Astrocyte (in vitro differentiated cells and primary cell): ENCODE measurements at regions not wholly inside any gene's neighbourhood (a gene's known extent, or its start where the extent isn't known, plus 50 kb on each side); places are given as distances from the start of the nearest gene placed in this dataset.

ENCODE experiments used
- DNase-seq: peaks from one replicate; pipeline ENCODE4 v3.0.0-alpha.2; 2010; ENCODE audit warnings: low read depth
- FAIRE-seq: peaks from 2 replicates; lab custom pipeline; 2011; peaks lifted over from hg19 to GRCh38; lab: Jason Lieb, UNC
- H2AFZ ChIP-seq: 2 replicates; pipeline ENCODE4 v1.6.0; 2012; ENCODE audit warnings: low read depth, low read length, inconsistent platforms
- H3K27ac ChIP-seq: 2 replicates; pipeline ENCODE4 v1.5.1; 2011; ENCODE audit warnings: low read depth, low read length, inconsistent platforms
- H3K27me3 ChIP-seq: 2 replicates; pipeline ENCODE4 v1.6.0; 2011; ENCODE audit warnings: low read length, inconsistent platforms; ENCODE audit not compliant: insufficient read depth
- H3K36me3 ChIP-seq: 2 replicates; pipeline ENCODE4 v1.5.1; 2011; ENCODE audit warnings: low read length, inconsistent platforms; ENCODE audit not compliant: insufficient read depth
- H3K4me1 ChIP-seq: 2 replicates; pipeline ENCODE4 v1.5.1; 2011; ENCODE audit warnings: low read length, inconsistent platforms; ENCODE audit not compliant: insufficient read depth
- H3K4me2 ChIP-seq: 2 replicates; pipeline ENCODE4 v1.6.0; 2012; ENCODE audit warnings: low read length, inconsistent platforms
- H3K4me3 ChIP-seq: 2 replicates; pipeline ENCODE4 v1.5.1; 2011; ENCODE audit warnings: low read depth, mild to moderate bottlenecking, low read length, inconsistent platforms; ENCODE audit not compliant: insufficient read depth
- H3K79me2 ChIP-seq: 2 replicates; pipeline ENCODE4 v1.6.0; 2012; ENCODE audit warnings: mild to moderate bottlenecking, low read length, inconsistent platforms; ENCODE audit not compliant: insufficient read depth
- H3K9ac ChIP-seq: 2 replicates; pipeline ENCODE4 v1.6.0; 2012; ENCODE audit warnings: mild to moderate bottlenecking, low read length, inconsistent platforms
- H3K9me3 ChIP-seq: 2 replicates; pipeline ENCODE4 v1.5.1; 2012; ENCODE audit warnings: low read depth, mild to moderate bottlenecking, low read length, inconsistent platforms; ENCODE audit not compliant: insufficient read depth
- H4K20me1 ChIP-seq: 2 replicates; pipeline ENCODE4 v1.6.0; 2012; ENCODE audit warnings: low read length, inconsistent platforms; ENCODE audit not compliant: insufficient read depth
- H3K27ac Mint-ChIP-seq: one replicate; pipeline ENCODE4 v1.8.0; 2021; ENCODE audit warnings: mild to moderate bottlenecking, mixed read lengths; ENCODE audit not compliant: unreplicated experiment
- H3K27me3 Mint-ChIP-seq: one replicate; pipeline ENCODE4 v1.8.0; 2021; ENCODE audit warnings: low read depth, mixed read lengths; ENCODE audit not compliant: unreplicated experiment
- H3K36me3 Mint-ChIP-seq: one replicate; pipeline ENCODE4 v1.8.0; 2021; ENCODE audit warnings: low read depth, mixed read lengths; ENCODE audit not compliant: unreplicated experiment
- H3K4me1 Mint-ChIP-seq: one replicate; pipeline ENCODE4 v1.8.0; 2021; ENCODE audit warnings: low read depth, mixed read lengths; ENCODE audit not compliant: unreplicated experiment
- H3K4me3 Mint-ChIP-seq: one replicate; pipeline ENCODE4 v1.8.0; 2021; ENCODE audit warnings: mild to moderate bottlenecking, moderate library complexity, mixed read lengths; ENCODE audit not compliant: unreplicated experiment
- H3K9me3 Mint-ChIP-seq: one replicate; pipeline ENCODE4 v1.8.0; 2021; ENCODE audit warnings: mild to moderate bottlenecking, mixed read lengths; ENCODE audit not compliant: unreplicated experiment
- CTCF ChIP-seq: IDR thresholded peaks from 2 replicates; pipeline ENCODE4 v1.5.1; 2011; ENCODE audit warnings: low read depth, mild to moderate bottlenecking, inconsistent platforms, low read length, moderate library complexity; ENCODE audit not compliant: insufficient read depth
- EZH2 ChIP-seq: IDR thresholded peaks from 2 replicates; pipeline ENCODE4 v1.6.1; 2012; ENCODE audit warnings: mild to moderate bottlenecking, low read length, inconsistent platforms; ENCODE audit not compliant: insufficient read depth

GRCh38 chr4:18846313-18846712 is 824.8 kb upstream of the LCORL start:
- Mint-ChIP-seq H3K27me3 (no peaks in the 10 kb centered on the region), H3K4me3 (no peak overlapping the region), H3K27ac (no peak overlapping the region), H3K36me3 (no peaks in the 10 kb centered on the region), H3K9me3 (peaks cover 7% of the 10 kb centered on the region), H3K4me1 (no peaks in the 10 kb centered on the region)
- Histone ChIP-seq H4K20me1 (no peaks in the 10 kb centered on the region), H3K4me2 (no peak overlapping the region), H2AFZ (no peak overlapping the region), H3K9me3 (peaks cover 3% of the 10 kb centered on the region), H3K27me3 (no peaks in the 10 kb centered on the region), H3K36me3 (no peaks in the 10 kb centered on the region), H3K9ac (no peak overlapping the region), H3K79me2 (no peaks in the 10 kb centered on the region), H3K27ac (no peak overlapping the region), H3K4me1 (peaks cover 9% of the 10 kb centered on the region), H3K4me3 (no peak overlapping the region)
- no peak for TF ChIP-seq EZH2
- TF ChIP-seq CTCF, result no peak
- no peak for DNase-seq
- no peak for FAIRE-seq

- Histone ChIP-seq H3K4me3 (no peak overlapping the region), H3K36me3 (no peaks in the 10 kb centered on the region), H3K9ac (no peak overlapping the region), H3K79me2 (no peaks in the 10 kb centered on the region), H2AFZ (no peak overlapping the region), H3K27ac (no peak overlapping the region), H3K4me1 (peaks cover 9% of the 10 kb centered on the region), H3K9me3 (peaks cover 3% of the 10 kb centered on the region), H4K20me1 (no peaks in the 10 kb centered on the region), H3K4me2 (no peak overlapping the region), H3K27me3 (no peaks in the 10 kb centered on the region)
- peak; percentile 66 for DNase-seq
- Mint-ChIP-seq H3K36me3 (no peaks in the 10 kb centered on the region), H3K4me3 (no peak overlapping the region), H3K9me3 (peaks cover 7% of the 10 kb centered on the region), H3K27ac (no peak overlapping the region), H3K4me1 (peaks cover 7% of the 10 kb centered on the region), H3K27me3 (no peaks in the 10 kb centered on the region)
- TF ChIP-seq EZH2, result no peak
- TF ChIP-seq CTCF, result no peak
- FAIRE-seq, result no peak
These were observed 823.2 kb upstream of the LCORL start for GRCh38 chr4:18844726-18845125.

GRCh38 chr4:18842431-18842830 is 820.9 kb upstream of the LCORL start:
- H3K4me3 ChIP-seq, result no peak overlapping the region
- no peak overlapping the region for H2AFZ ChIP-seq
- Mint-ChIP-seq H3K4me1 (peaks cover 7% of the 10 kb centered on the region), H3K4me3 (no peak overlapping the region), H3K36me3 (no peaks in the 10 kb centered on the region), H3K9me3 (peaks cover 3% of the 10 kb centered on the region), H3K27me3 (no peaks in the 10 kb centered on the region), H3K27ac (no peak overlapping the region)
- H3K4me2 ChIP-seq, result no peak overlapping the region
- DNase-seq, result no peak
- no peaks in the 10 kb centered on the region for H3K27me3 ChIP-seq
- H3K36me3 ChIP-seq, result no peaks in the 10 kb centered on the region
- H3K9me3 ChIP-seq, result peaks cover 3% of the 10 kb centered on the region
- no peak for TF ChIP-seq CTCF
- TF ChIP-seq EZH2, result no peak
- no peak overlapping the region for H3K9ac ChIP-seq
- H4K20me1 ChIP-seq, result no peaks in the 10 kb centered on the region
- H3K27ac ChIP-seq, result no peak overlapping the region
- no peak for FAIRE-seq
- no peaks in the 10 kb centered on the region for H3K79me2 ChIP-seq
- peaks cover 9% of the 10 kb centered on the region for H3K4me1 ChIP-seq
